Lower leg skin (tissue), 3 donors: ENCODE measurements at regions not wholly inside any gene's neighbourhood (a gene's known extent, or its start where the extent isn't known, plus 50 kb on each side); places are given as distances from the start of the nearest gene placed in this dataset.

Experiments used
- CTCF ChIP-seq, 3 donors: fragments of 450-650 bp; IDR thresholded peaks; one replicate each; pipeline ENCODE4 v1.5.1; 2016; ENCODE audit warnings: antibody characterized with exemption in 3 of 3, mild to moderate bottlenecking in 3 of 3, moderate library complexity in 2 of 3
- POLR2A ChIP-seq, 2 donors: fragments of 450-650 bp; IDR thresholded peaks; one replicate each; pipeline ENCODE4 v1.6.1; 2016 to 2017; ENCODE audit warnings: antibody characterized with exemption in 2 of 2, mild to moderate bottlenecking in 1 of 2, moderate library complexity in 1 of 2

DNA sequence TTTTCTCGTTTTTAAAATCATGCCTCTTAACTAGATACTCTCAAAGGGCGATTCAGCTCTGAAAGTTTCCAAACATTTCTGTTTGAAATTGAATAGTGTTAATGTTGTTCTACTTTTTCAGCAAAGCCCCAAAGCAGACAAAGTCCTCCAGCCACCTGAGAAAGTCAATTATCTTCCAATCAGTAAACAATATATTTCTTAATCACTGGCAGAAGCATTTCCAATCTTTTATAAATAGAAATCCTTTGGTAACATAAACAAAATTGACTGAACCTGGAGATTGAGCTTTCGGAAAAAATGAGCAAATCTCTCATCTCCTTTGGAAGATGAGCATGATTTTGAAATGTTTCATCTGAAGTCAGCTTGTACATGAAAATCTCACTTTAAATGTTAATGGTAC is 84.4 kb upstream of the FIBIN start:
- TF ChIP-seq CTCF (IDR thresholded peaks at IDR 0.05) (no peak), POLR2A (IDR thresholded peaks at IDR 0.05) (no peak)
